Mesenchymal stem cell (in vitro differentiated cells and primary cell): ENCODE measurements at regions not wholly inside any gene's neighbourhood (a gene's known extent, or its start where the extent isn't known, plus 50 kb on each side); places are given as distances from the start of the nearest gene placed in this dataset.
A peak's percentile ranks its signal among the peaks of the same experiment; 100 is the strongest.

Experiments
- DNase-seq: peaks from one replicate; pipeline ENCODE4 v3.0.0-alpha.2; 2013
- H2AFZ ChIP-seq: one replicate; pipeline ENCODE4 v1.6.1; 2013; ENCODE audit warnings: low read depth, mild to moderate bottlenecking, control low read depth, inconsistent platforms, low read length, moderate library complexity
- H2AK5ac ChIP-seq: 2 replicates; pipeline ENCODE4 v1.6.1; 2013; ENCODE audit warnings: low read length, moderate library complexity, mild to moderate bottlenecking, inconsistent platforms; ENCODE audit not compliant: severe bottlenecking
- H2BK120ac ChIP-seq: one replicate; pipeline ENCODE4 v1.6.1; 2013; ENCODE audit warnings: low read depth, mild to moderate bottlenecking, inconsistent platforms, low read length, moderate library complexity
- H2BK12ac ChIP-seq, 2 experiments: one replicate each; pipeline ENCODE4 v1.6.1; 2013; ENCODE audit warnings: inconsistent platforms in 2 of 2, low read length in 2 of 2, mild to moderate bottlenecking in 2 of 2, moderate library complexity in 2 of 2, control low read depth in 1 of 2
- H2BK15ac ChIP-seq: one replicate; pipeline ENCODE4 v1.6.1; 2013; ENCODE audit warnings: mild to moderate bottlenecking, low read depth, inconsistent platforms; ENCODE audit not compliant: poor library complexity, severe bottlenecking
- H2BK5ac ChIP-seq: 2 replicates; pipeline ENCODE4 v1.6.1; 2013; ENCODE audit warnings: low read depth, mild to moderate bottlenecking, low read length, control low read depth, inconsistent platforms; ENCODE audit not compliant: poor library complexity, severe bottlenecking
- H3K14ac ChIP-seq, 2 experiments: one replicate each; pipeline ENCODE4 v1.6.1; 2013; ENCODE audit warnings: inconsistent platforms in 2 of 2, low read length in 2 of 2, control low read depth in 1 of 2, mild to moderate bottlenecking in 1 of 2, moderate library complexity in 1 of 2
- H3K18ac ChIP-seq, 2 experiments: one replicate each; pipeline ENCODE4 v1.6.1; 2013; ENCODE audit warnings: inconsistent platforms in 2 of 2, low read length in 2 of 2, control low read depth in 1 of 2, low read depth in 1 of 2, mild to moderate bottlenecking in 1 of 2
- H3K23ac ChIP-seq, 2 experiments: one replicate each; pipeline ENCODE4 v1.6.1; 2013; ENCODE audit warnings: inconsistent platforms in 2 of 2, low read length in 2 of 2, mild to moderate bottlenecking in 2 of 2, moderate library complexity in 2 of 2, control low read depth in 1 of 2
- H3K27ac ChIP-seq: 2 replicates; pipeline ENCODE4 v1.5.1; 2013; ENCODE audit warnings: mild to moderate bottlenecking, moderate library complexity, low read length, control low read depth, inconsistent platforms; ENCODE audit not compliant: poor library complexity, severe bottlenecking
- H3K27me3 ChIP-seq, 2 experiments: 2 replicates each; pipeline versions ENCODE4 v1.6.1 to v1.7.0; 2013; ENCODE audit warnings: low read length in 2 of 2, mild to moderate bottlenecking in 2 of 2, moderate library complexity in 2 of 2, control low read depth in 1 of 2, inconsistent platforms in 1 of 2; ENCODE audit not compliant: control insufficient read depth in 1 of 2, insufficient read depth in 1 of 2
- H3K36me3 ChIP-seq, 2 experiments: 2 replicates each; pipeline versions ENCODE4 v1.6.1 to v1.7.0; 2013; ENCODE audit warnings: low read length in 2 of 2, control low read depth in 1 of 2, inconsistent platforms in 1 of 2, low read depth in 1 of 2, mild to moderate bottlenecking in 1 of 2; ENCODE audit not compliant: insufficient read depth in 2 of 2, control insufficient read depth in 1 of 2
- H3K4ac ChIP-seq, 2 experiments: one replicate each; pipeline ENCODE4 v1.6.1; 2013; ENCODE audit warnings: inconsistent platforms in 2 of 2, low read length in 2 of 2, mild to moderate bottlenecking in 2 of 2, moderate library complexity in 2 of 2, control low read depth in 1 of 2, low read depth in 1 of 2
- H3K4me1 ChIP-seq: 2 replicates; pipeline ENCODE4 v1.6.1; 2013; ENCODE audit warnings: low read depth, low read length, control low read depth; ENCODE audit not compliant: control insufficient read depth, insufficient read depth
- H3K4me2 ChIP-seq: 2 replicates; pipeline ENCODE4 v1.6.1; 2013; ENCODE audit warnings: low read length, mild to moderate bottlenecking, inconsistent platforms; ENCODE audit not compliant: poor library complexity, severe bottlenecking
- H3K4me3 ChIP-seq, 2 experiments: 2 replicates each; pipeline versions ENCODE4 v1.5.1 to v1.7.0; 2013; ENCODE audit warnings: low read length in 2 of 2, mild to moderate bottlenecking in 2 of 2, control low read depth in 1 of 2, low read depth in 1 of 2; ENCODE audit not compliant: insufficient read depth in 1 of 2
- H3K79me1 ChIP-seq: replicated peaks from 2 replicates; pipeline ENCODE4 v1.6.1; 2013; ENCODE audit warnings: mild to moderate bottlenecking, control low read depth, low read length, inconsistent platforms; ENCODE audit not compliant: poor library complexity, severe bottlenecking
- H3K9ac ChIP-seq: 2 replicates; pipeline ENCODE4 v1.7.0; 2013; ENCODE audit warnings: mild to moderate bottlenecking, low read length, moderate library complexity
- H3K9me3 ChIP-seq: 2 replicates; pipeline ENCODE4 v1.7.0; 2013; ENCODE audit warnings: mild to moderate bottlenecking, low read length; ENCODE audit not compliant: control insufficient read depth
- H4K8ac ChIP-seq: one replicate; pipeline ENCODE4 v1.6.1; 2013; ENCODE audit warnings: inconsistent platforms, mild to moderate bottlenecking, low read length, moderate library complexity
- H4K91ac ChIP-seq: one replicate; pipeline ENCODE4 v1.6.1; 2013; ENCODE audit warnings: mild to moderate bottlenecking, low read length, inconsistent platforms
- WGBS: methylation state at CpG from one replicate; pipeline ENCODE4 v1.1.7; 2013; ENCODE audit warnings: mixed read lengths; 5-methylcytosine and 5-hydroxymethylcytosine counted together

DNA sequence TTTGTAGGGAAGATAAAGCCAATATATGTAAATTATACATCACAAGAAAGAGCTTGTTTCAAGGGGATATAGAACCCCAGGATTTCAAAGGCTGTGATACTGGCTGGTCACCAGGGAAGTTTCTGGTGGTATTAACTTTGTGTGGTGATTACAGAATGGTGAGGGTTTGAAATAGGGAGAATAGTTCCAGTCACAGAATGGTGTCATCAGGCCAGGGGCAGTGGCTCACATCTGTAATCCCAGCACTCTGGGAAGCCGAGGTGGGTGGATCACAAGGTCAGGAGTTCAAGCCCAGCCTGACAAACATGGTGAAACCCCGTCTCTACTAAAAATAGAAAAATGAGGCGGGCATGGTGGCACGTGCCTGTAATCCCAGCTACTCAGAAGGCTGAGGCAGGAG lies 183.8 kb upstream of the XYLT1 start:
- Histone ChIP-seq H3K23ac (no peak overlapping the region), H3K4me2 (no peak overlapping the region), H4K8ac (no peak overlapping the region), H2AK5ac (no peak overlapping the region), H3K36me3 (no peaks in the 10 kb centered on the region), H3K79me1 (no peaks in the 10 kb centered on the region), H3K9me3 (no peaks in the 10 kb centered on the region), H3K14ac (no peak overlapping the region), H3K27ac (no peak overlapping the region), H3K4me1 (no peaks in the 10 kb centered on the region), H3K4me3 (no peak overlapping the region), H3K4ac (no peak overlapping the region), H2BK15ac (no peak overlapping the region), H2BK12ac (no peak overlapping the region), H3K27me3 (peaks cover 0 to 33% of the 10 kb centered on the region in 2 experiments), H2AFZ (no peak overlapping the region), H3K18ac (no peak overlapping the region), H2BK120ac (no peak overlapping the region), H3K9ac (no peak overlapping the region), H4K91ac (no peak overlapping the region), H2BK5ac (no peak overlapping the region)
- WGBS = 56% methylated on average over 4 of the region's 4 CpGs
- no peak for DNase-seq

DNA sequence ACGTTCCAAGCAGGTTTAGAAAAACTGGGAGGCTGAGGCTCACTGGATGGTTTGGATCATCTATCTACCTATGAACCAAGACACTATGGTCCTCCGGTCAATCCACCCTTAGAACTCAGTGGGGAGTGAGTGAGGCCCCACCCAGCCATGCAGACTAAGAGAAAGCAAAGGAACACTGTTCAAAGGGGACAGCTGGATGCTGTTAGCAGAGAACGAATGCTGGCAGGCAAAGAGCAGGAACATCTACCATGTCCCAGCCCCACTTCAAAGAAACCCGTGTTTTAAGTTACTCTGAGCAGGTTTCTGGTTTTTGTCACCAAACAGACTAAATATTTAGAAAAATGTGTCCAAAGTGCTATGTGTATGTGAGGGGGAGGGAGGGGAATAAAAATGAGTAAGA lies 183.4 kb upstream of the XYLT1 start:
- no peak overlapping the region for H3K18ac ChIP-seq
- no peak overlapping the region for H3K14ac ChIP-seq
- no peak overlapping the region for H4K91ac ChIP-seq
- H3K27me3 ChIP-seq = peaks cover 0 to 33% of the 10 kb centered on the region in 2 experiments
- no peak overlapping the region for H3K4me2 ChIP-seq
- H3K36me3 ChIP-seq = no peaks in the 10 kb centered on the region
- H3K9me3 ChIP-seq = no peaks in the 10 kb centered on the region
- H2AFZ ChIP-seq = no peak overlapping the region
- no peak overlapping the region for H2BK120ac ChIP-seq
- H2BK5ac ChIP-seq = no peak overlapping the region
- no peak overlapping the region for H4K8ac ChIP-seq
- DNase-seq = no peak
- no peaks in the 10 kb centered on the region for H3K4me1 ChIP-seq
- H3K23ac ChIP-seq = no peak overlapping the region
- H3K27ac ChIP-seq = no peak overlapping the region
- no peak overlapping the region for H2BK15ac ChIP-seq
- no peak overlapping the region for H2AK5ac ChIP-seq
- H3K79me1 ChIP-seq = no peaks in the 10 kb centered on the region
- WGBS = 77% methylated on average over 3 of the region's 4 CpGs
- no peak overlapping the region for H3K9ac ChIP-seq
- no peak overlapping the region for H2BK12ac ChIP-seq
- H3K4me3 ChIP-seq = no peak overlapping the region
- no peak overlapping the region for H3K4ac ChIP-seq

GRCh38 chr16:17647879-17648872 lies 177.4 kb upstream of the XYLT1 start:
- Histone ChIP-seq H3K79me1 (no peaks in the 10 kb centered on the region), H2AFZ (no peak overlapping the region), H3K14ac (no peak overlapping the region), H3K9me3 (no peaks in the 10 kb centered on the region), H2BK5ac (no peak overlapping the region), H3K27me3 (peaks cover 0 to 5% of the 10 kb centered on the region in 2 experiments), H4K8ac (no peak overlapping the region), H3K4me2 (no peak overlapping the region), H3K27ac (no peak overlapping the region), H3K36me3 (no peaks in the 10 kb centered on the region), H2BK120ac (no peak overlapping the region), H3K18ac (no peak overlapping the region), H4K91ac (no peak overlapping the region), H3K4ac (no peak overlapping the region), H3K4me3 (no peak overlapping the region), H2BK15ac (no peak overlapping the region), H3K9ac (peak overlapping the region; percentile 56), H3K23ac (no peak overlapping the region), H2BK12ac (no peak overlapping the region), H3K4me1 (no peaks in the 10 kb centered on the region), H2AK5ac (no peak overlapping the region)
- WGBS = 84% methylated on average over 8 of the region's 8 CpGs
- DNase-seq = no peak

DNA sequence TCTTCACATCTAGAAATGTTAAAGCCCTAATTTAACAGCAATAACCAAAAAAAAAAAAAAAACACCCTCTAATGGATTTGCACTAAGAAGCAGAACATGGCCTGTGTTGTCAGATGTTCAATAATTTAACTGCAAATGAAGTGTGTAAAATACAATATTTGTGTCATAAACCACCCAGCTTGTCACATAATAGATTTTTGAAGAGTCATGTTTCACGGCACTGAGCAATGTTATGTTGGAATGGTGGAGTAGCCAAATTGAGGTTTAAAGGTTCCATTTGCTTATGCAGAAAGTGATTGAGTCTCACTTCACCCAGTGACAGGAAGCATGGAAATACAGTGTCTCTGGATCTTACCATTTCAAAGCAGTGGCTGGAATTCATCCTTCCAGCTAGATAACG lies 173.2 kb upstream of the XYLT1 start:
- Histone ChIP-seq H3K4me2 (no peak overlapping the region), H3K27me3 (no peaks in the 10 kb centered on the region), H3K14ac (no peak overlapping the region), H2BK15ac (no peak overlapping the region), H2AFZ (no peak overlapping the region), H3K27ac (no peak overlapping the region), H3K4me3 (no peak overlapping the region), H4K8ac (no peak overlapping the region), H4K91ac (no peak overlapping the region), H2BK5ac (no peak overlapping the region), H3K9ac (no peak overlapping the region), H3K36me3 (no peaks in the 10 kb centered on the region), H2AK5ac (no peak overlapping the region), H3K9me3 (no peaks in the 10 kb centered on the region), H3K4me1 (no peaks in the 10 kb centered on the region), H2BK120ac (no peak overlapping the region), H3K79me1 (no peaks in the 10 kb centered on the region), H2BK12ac (no peak overlapping the region), H3K23ac (no peak overlapping the region), H3K4ac (no peak overlapping the region), H3K18ac (no peak overlapping the region)
- no peak for DNase-seq
- WGBS = 100% methylated on average over 1 of the region's 2 CpGs
